Activated naive CD4-positive, alpha-beta T cell treated with anti-CD3 and anti-CD28 coated beads, Interleukin-2, amount 10 ng/mL, durations not matched to agents 7 days and 5 days (primary cell): ENCODE measurements at regions not wholly inside any gene's neighbourhood (a gene's known extent, or its start where the extent isn't known, plus 50 kb on each side); places are given as distances from the start of the nearest gene placed in this dataset.

Experiments used
- CTCF ChIA-PET: fragments of 350-600 bp; sonication (Branson Sonifier 250); formaldehyde crosslinking; loops from one replicate; lab custom pipeline; 2021; ENCODE audit warnings: antibody characterized with exemption; lab: Charles Lee
- DNase-seq: peaks from one replicate; pipeline ENCODE4 v3.0.0-alpha.2; 2020
- H3K27ac Mint-ChIP-seq: one replicate; pipeline ENCODE4 v1.8.0; 2021; ENCODE audit warnings: mild to moderate bottlenecking, moderate library complexity, mixed read lengths
- H3K27me3 Mint-ChIP-seq: one replicate; pipeline ENCODE4 v1.8.0; 2021; ENCODE audit warnings: mild to moderate bottlenecking, mixed read lengths
- H3K36me3 Mint-ChIP-seq: one replicate; pipeline ENCODE4 v1.8.0; 2021; ENCODE audit warnings: mixed read lengths
- H3K4me1 Mint-ChIP-seq: one replicate; pipeline ENCODE4 v1.8.0; 2021; ENCODE audit warnings: mixed read lengths
- H3K4me3 Mint-ChIP-seq: one replicate; pipeline ENCODE4 v1.8.0; 2021; ENCODE audit warnings: mild to moderate bottlenecking, moderate library complexity, mixed read lengths
- H3K9me3 Mint-ChIP-seq: one replicate; pipeline ENCODE4 v1.8.0; 2021; ENCODE audit warnings: mixed read lengths

GRCh38 chr4:62740296-62740695, 1540.2 kb downstream of the ADGRL3 start:
- no peak overlapping the region for H3K27ac Mint-ChIP-seq
- H3K9me3 Mint-ChIP-seq: peaks cover 4% of the 10 kb centered on the region
- CTCF ChIA-PET: no interaction called here
- DNase-seq: no peak
- no peak overlapping the region for H3K4me3 Mint-ChIP-seq
- H3K4me1 Mint-ChIP-seq: no peaks in the 10 kb centered on the region
- no peaks in the 10 kb centered on the region for H3K27me3 Mint-ChIP-seq
- H3K36me3 Mint-ChIP-seq: no peaks in the 10 kb centered on the region

GRCh38 chr4:62717154-62717553, 1517.0 kb downstream of the ADGRL3 start:
- no peak for DNase-seq
- Mint-ChIP-seq H3K9me3 (no peaks in the 10 kb centered on the region), H3K4me3 (no peak overlapping the region), H3K27ac (no peak overlapping the region), H3K27me3 (no peaks in the 10 kb centered on the region), H3K36me3 (no peaks in the 10 kb centered on the region), H3K4me1 (no peaks in the 10 kb centered on the region)
- CTCF ChIA-PET: no interaction called here

- no peak for DNase-seq
- no peak overlapping the region for H3K4me3 Mint-ChIP-seq
- peaks cover 2% of the 10 kb centered on the region for H3K9me3 Mint-ChIP-seq
- no peaks in the 10 kb centered on the region for H3K36me3 Mint-ChIP-seq
- CTCF ChIA-PET: no interaction called here
- no peaks in the 10 kb centered on the region for H3K27me3 Mint-ChIP-seq
- H3K27ac Mint-ChIP-seq: no peak overlapping the region
- no peaks in the 10 kb centered on the region for H3K4me1 Mint-ChIP-seq
Observed at GRCh38 chr4:62711575-62711974, 1511.4 kb downstream of the ADGRL3 start.

GRCh38 chr4:62709618-62710252, 1509.6 kb downstream of the ADGRL3 start:
- no peaks in the 10 kb centered on the region for H3K4me1 Mint-ChIP-seq
- H3K36me3 Mint-ChIP-seq: no peaks in the 10 kb centered on the region
- H3K27me3 Mint-ChIP-seq: no peaks in the 10 kb centered on the region
- H3K9me3 Mint-ChIP-seq: peaks cover 2% of the 10 kb centered on the region
- no peak overlapping the region for H3K4me3 Mint-ChIP-seq
- DNase-seq: no peak
- H3K27ac Mint-ChIP-seq: no peak overlapping the region
- CTCF ChIA-PET: interaction anchor here (0.6 kb wide), 1 partner anchor 251 kb away, joined by 3 read pairs; no protein-coding TSS in a partner anchor

- peaks cover 4% of the 10 kb centered on the region for H3K9me3 Mint-ChIP-seq
- H3K36me3 Mint-ChIP-seq: no peaks in the 10 kb centered on the region
- no peak overlapping the region for H3K27ac Mint-ChIP-seq
- DNase-seq: no peak
- CTCF ChIA-PET: no interaction called here
- H3K4me3 Mint-ChIP-seq: no peak overlapping the region
- no peaks in the 10 kb centered on the region for H3K27me3 Mint-ChIP-seq
- H3K4me1 Mint-ChIP-seq: no peaks in the 10 kb centered on the region
Observed at GRCh38 chr4:62706423-62706822, 1506.3 kb downstream of the ADGRL3 start.

- H3K36me3 Mint-ChIP-seq: no peaks in the 10 kb centered on the region
- H3K9me3 Mint-ChIP-seq: peaks cover 9% of the 10 kb centered on the region
- no peak for DNase-seq
- H3K27ac Mint-ChIP-seq: no peak overlapping the region
- CTCF ChIA-PET: no interaction called here
- H3K4me3 Mint-ChIP-seq: no peak overlapping the region
- H3K4me1 Mint-ChIP-seq: no peaks in the 10 kb centered on the region
- no peaks in the 10 kb centered on the region for H3K27me3 Mint-ChIP-seq
Observed at GRCh38 chr4:62683799-62684566, 1483.9 kb downstream of the ADGRL3 start.

- H3K36me3 Mint-ChIP-seq: no peaks in the 10 kb centered on the region
- H3K27me3 Mint-ChIP-seq: no peaks in the 10 kb centered on the region
- H3K4me3 Mint-ChIP-seq: no peak overlapping the region
- H3K9me3 Mint-ChIP-seq: peaks cover 19% of the 10 kb centered on the region
- CTCF ChIA-PET: no interaction called here
- no peak for DNase-seq
- H3K4me1 Mint-ChIP-seq: no peaks in the 10 kb centered on the region
- H3K27ac Mint-ChIP-seq: no peak overlapping the region
Observed at GRCh38 chr4:62676962-62677361, 1476.8 kb downstream of the ADGRL3 start.

- CTCF ChIA-PET: no interaction called here
- DNase-seq: no peak
- peaks cover 6% of the 10 kb centered on the region for H3K9me3 Mint-ChIP-seq
- no peaks in the 10 kb centered on the region for H3K4me1 Mint-ChIP-seq
- no peaks in the 10 kb centered on the region for H3K36me3 Mint-ChIP-seq
- H3K4me3 Mint-ChIP-seq: no peak overlapping the region
- H3K27ac Mint-ChIP-seq: no peak overlapping the region
- no peaks in the 10 kb centered on the region for H3K27me3 Mint-ChIP-seq
Observed at GRCh38 chr4:62670514-62670913, 1470.4 kb downstream of the ADGRL3 start.

GRCh38 chr4:62661821-62662220, 1461.7 kb downstream of the ADGRL3 start:
- H3K36me3 Mint-ChIP-seq: no peaks in the 10 kb centered on the region
- no peak for DNase-seq
- H3K27me3 Mint-ChIP-seq: no peaks in the 10 kb centered on the region
- H3K27ac Mint-ChIP-seq: no peak overlapping the region
- H3K9me3 Mint-ChIP-seq: peaks cover 2% of the 10 kb centered on the region
- CTCF ChIA-PET: no interaction called here
- H3K4me1 Mint-ChIP-seq: no peaks in the 10 kb centered on the region
- H3K4me3 Mint-ChIP-seq: no peak overlapping the region

GRCh38 chr4:62656006-62656405, 1455.9 kb downstream of the ADGRL3 start:
- Mint-ChIP-seq H3K36me3 (no peaks in the 10 kb centered on the region), H3K27ac (no peak overlapping the region), H3K4me1 (no peaks in the 10 kb centered on the region), H3K9me3 (peaks cover 3% of the 10 kb centered on the region), H3K27me3 (no peaks in the 10 kb centered on the region), H3K4me3 (no peak overlapping the region)
- CTCF ChIA-PET: no interaction called here
- no peak for DNase-seq

- DNase-seq: no peak
- H3K4me1 Mint-ChIP-seq: no peaks in the 10 kb centered on the region
- H3K36me3 Mint-ChIP-seq: no peaks in the 10 kb centered on the region
Observed at GRCh38 chr4:62644372-62644771, 1444.2 kb downstream of the ADGRL3 start.

GRCh38 chr4:62640296-62640695, 1440.2 kb downstream of the ADGRL3 start:
- Mint-ChIP-seq H3K9me3 (peaks cover 4% of the 10 kb centered on the region), H3K4me3 (no peak overlapping the region), H3K36me3 (no peaks in the 10 kb centered on the region), H3K27me3 (no peaks in the 10 kb centered on the region), H3K27ac (no peak overlapping the region), H3K4me1 (no peaks in the 10 kb centered on the region)
- DNase-seq: no peak
- CTCF ChIA-PET: no interaction called here

More at GRCh38 chr4:62644372-62644771, 1444.2 kb downstream of the ADGRL3 start:
- H3K27me3 Mint-ChIP-seq: no peaks in the 10 kb centered on the region
- H3K27ac Mint-ChIP-seq: no peak overlapping the region
- H3K4me3 Mint-ChIP-seq: no peak overlapping the region
- H3K9me3 Mint-ChIP-seq: peaks cover 10% of the 10 kb centered on the region
- CTCF ChIA-PET: no interaction called here

GRCh38 chr4:62627671-62628070, 1427.5 kb downstream of the ADGRL3 start:
- no peak for DNase-seq
- Mint-ChIP-seq H3K9me3 (peaks cover 14% of the 10 kb centered on the region), H3K4me3 (no peak overlapping the region), H3K4me1 (no peaks in the 10 kb centered on the region), H3K27me3 (no peaks in the 10 kb centered on the region), H3K27ac (no peak overlapping the region), H3K36me3 (no peaks in the 10 kb centered on the region)
- CTCF ChIA-PET: no interaction called here

GRCh38 chr4:62627141-62627540, 1427.0 kb downstream of the ADGRL3 start:
- no peak overlapping the region for H3K4me3 Mint-ChIP-seq
- CTCF ChIA-PET: no interaction called here
- peaks cover 12% of the 10 kb centered on the region for H3K9me3 Mint-ChIP-seq

GRCh38 chr4:62622089-62622488, 1422.0 kb downstream of the ADGRL3 start:
- H3K27ac Mint-ChIP-seq: no peak overlapping the region
- no peak overlapping the region for H3K4me3 Mint-ChIP-seq
- DNase-seq: no peak
- CTCF ChIA-PET: no interaction called here
- H3K4me1 Mint-ChIP-seq: no peaks in the 10 kb centered on the region
- peaks cover 9% of the 10 kb centered on the region for H3K9me3 Mint-ChIP-seq
- no peaks in the 10 kb centered on the region for H3K36me3 Mint-ChIP-seq
- no peaks in the 10 kb centered on the region for H3K27me3 Mint-ChIP-seq

More at GRCh38 chr4:62627141-62627540, 1427.0 kb downstream of the ADGRL3 start:
- H3K27me3 Mint-ChIP-seq: no peaks in the 10 kb centered on the region
- no peak overlapping the region for H3K27ac Mint-ChIP-seq
- no peak for DNase-seq
- H3K4me1 Mint-ChIP-seq: no peaks in the 10 kb centered on the region
- H3K36me3 Mint-ChIP-seq: no peaks in the 10 kb centered on the region
